HG02588 (cell line): ENCODE measurements at regions not wholly inside any gene's neighbourhood (a gene's known extent, or its start where the extent isn't known, plus 50 kb on each side); places are given as distances from the start of the nearest gene placed in this dataset.

Experiments
- ATAC-seq: cut with Tn5 transposase; IDR thresholded peaks from one replicate; pipeline ENCODE4 v1.9.1; 2021; ENCODE audit warnings: mild to moderate bottlenecking, moderate library complexity; ENCODE audit not compliant: unreplicated experiment

DNA sequence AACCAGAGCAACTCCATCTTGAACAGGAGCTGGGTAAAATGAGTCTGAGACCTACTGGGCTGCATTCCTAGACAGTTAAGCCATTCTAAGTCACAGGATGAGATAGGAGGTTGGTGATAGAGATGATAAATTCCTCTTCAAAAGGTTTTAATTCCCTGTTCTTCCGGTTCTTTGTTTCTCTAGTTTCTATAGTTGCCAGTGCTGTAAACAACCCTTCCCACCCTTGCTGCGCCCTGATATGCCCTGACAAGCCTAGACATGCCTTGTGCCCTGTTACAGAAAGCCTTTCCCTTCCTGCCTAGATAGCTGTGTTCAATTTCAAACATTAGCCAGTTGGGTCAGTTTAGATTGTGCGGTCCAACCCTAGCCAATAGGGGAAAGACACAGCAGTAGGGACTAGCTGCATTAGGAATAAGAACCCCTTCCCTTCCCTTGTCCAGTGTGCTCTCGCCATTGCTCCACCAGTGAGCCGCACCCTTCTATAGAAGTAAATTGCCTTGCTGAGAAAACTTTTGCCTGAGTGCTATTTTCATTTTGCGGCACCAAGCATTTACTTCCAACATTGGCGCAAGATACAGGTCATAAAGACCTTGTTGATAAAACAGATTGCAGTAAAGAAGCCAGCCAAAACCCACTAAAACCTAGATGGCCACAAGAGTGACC lies 52.5 kb upstream of the CCN2 start:
- ATAC-seq: no peak
